ENCODE measurements at regions not wholly inside any gene's neighbourhood (a gene's known extent, or its start where the extent isn't known, plus 50 kb on each side); places are given as distances from the start of the nearest gene placed in this dataset.

GRCh38 chr5:141733198-141733597 lies 51.2 kb upstream of the ARAP3 start:
- FAIRE-seq (no peak), DNase-seq (ENCODE audit: low spot score) (no peak), ATAC-seq (no peak)
- no peak overlapping the region for H3K9ac ChIP-seq (ENCODE audit: insufficient read depth, low read depth, low read length)
- H3K79me2 ChIP-seq (ENCODE audit: insufficient read depth, low read length), result no peaks in the 10 kb centered on the region
- H3K27ac ChIP-seq (ENCODE audit: extremely low read length, insufficient read depth, low read length), result no peak overlapping the region
- no peak overlapping the region for H3K4me3 ChIP-seq (replicated peaks in 1 of 3; ENCODE audit: insufficient read depth in 1 of 3, low read depth in 2 of 3, low read length in 3 of 3)
- in situ Hi-C loops (cut with HindIII; ENCODE audit: extremely low pct_ligation_motif_present, low pct_unique_long_range_greater_than_20kb) (no loop called here), intact Hi-C loops (cut with micrococcal nuclease; ENCODE audit: unreplicated experiment) (no loop called here)
- POLR2A ChIA-PET, result no interaction called here
- H4K20me1 ChIP-seq (ENCODE audit: insufficient read depth, low read length), result no peaks in the 10 kb centered on the region
- BruUV-seq (replicated peaks), result no TSS peak
- no peaks in the 10 kb centered on the region for H3K36me3 ChIP-seq (replicated peaks in 1 of 2; ENCODE audit: control insufficient read depth in 1 of 2, insufficient read depth in 2 of 2, low read length in 2 of 2)
- H3K9me3 ChIP-seq (ENCODE audit: low read length), result no peaks in the 10 kb centered on the region
- no peaks in the 10 kb centered on the region; a peak in 2 of 5 replicates for H3K27me3 ChIP-seq (ENCODE audit: control insufficient read depth in 1 of 2, insufficient read depth in 2 of 2, low read length in 2 of 2)
- no peaks in the 10 kb centered on the region for H3K4me1 ChIP-seq (ENCODE audit: insufficient read depth, low read length)
- H2AFZ ChIP-seq (ENCODE audit: low read length), result no peak overlapping the region
- no peak overlapping the region for H3K4me2 ChIP-seq (ENCODE audit: low read depth, low read length)
- CTCF ChIA-PET (ENCODE audit: low intra/inter-chr PET ratio, low total read pairs), result no interaction called here
- 0% methylated on average over 1 of the region's 2 CpGs for WGBS (ENCODE audit: low lambda C conversion rate)
- TF ChIP-seq REST (IDR thresholded peaks at IDR 0.05; ENCODE audit: borderline replicate concordance in 1 of 2, low read depth in 1 of 2, low read length in 2 of 2), result no peak
- no peak for TF ChIP-seq NFIC (IDR thresholded peaks at IDR 0.05; ENCODE audit: low read length)
- no peak for TF ChIP-seq HNF1B (CRISPR knock-in tag; IDR thresholded peaks at IDR 0.05)
- TF ChIP-seq TOPORS (CRISPR knock-in tag; IDR thresholded peaks at IDR 0.05), result no peak
- TF ChIP-seq NRL (CRISPR knock-in tag; IDR thresholded peaks at IDR 0.05; ENCODE audit: borderline replicate concordance), result no peak
- TF ChIP-seq POLR2AphosphoS5 (IDR thresholded peaks at IDR 0.05; ENCODE audit: low read depth, low read length), result no peak
- no peak for TF ChIP-seq SALL2 (CRISPR knock-in tag; IDR thresholded peaks at IDR 0.05)
- TF ChIP-seq CBX1 (IDR thresholded peaks at IDR 0.05; ENCODE audit: low read depth), result no peak
- no peak for TF ChIP-seq ZNF30 (CRISPR knock-in tag; IDR thresholded peaks at IDR 0.05)
- no peak for TF ChIP-seq PRDM10 (CRISPR knock-in tag; IDR thresholded peaks at IDR 0.05; ENCODE audit: low read depth)
- TF ChIP-seq AFF4 (CRISPR knock-in tag; IDR thresholded peaks at IDR 0.05), result no peak

All from HepG2 (cell line).